ENCODE measurements at regions not wholly inside any gene's neighbourhood (a gene's known extent, or its start where the extent isn't known, plus 50 kb on each side); places are given as distances from the start of the nearest gene placed in this dataset.

GRCh38 chr5:5666369-5666768 lies 243.9 kb downstream of the ICE1 start:
- Histone ChIP-seq H3K27me3 (no peaks in the 10 kb centered on the region), H3K4me1 (peaks cover 0 to 4% (median 0%) of the 10 kb centered on the region in 3 donors), H3K27ac (no peak overlapping the region), H3K36me3 (no peaks in the 10 kb centered on the region), H3K9me3 (no peaks in the 10 kb centered on the region), H3K4me3 (no peak overlapping the region)
- 66 to 74% methylated on average over 5 to 6 of the region's 7 CpGs for WGBS, 2 donors (ENCODE audit: low coverage in 1 of 2)
- TF ChIP-seq EP300 (IDR thresholded peaks at IDR 0.05): no peak
- TF ChIP-seq POLR2AphosphoS5 (IDR thresholded peaks at IDR 0.05): no peak
- TF ChIP-seq POLR2A (IDR thresholded peaks at IDR 0.05): no peak
- TF ChIP-seq CTCF (IDR thresholded peaks at IDR 0.05): no peak
- ATAC-seq: no peak

- Histone ChIP-seq H3K4me3 (no peak overlapping the region), H3K27me3 (no peaks in the 10 kb centered on the region), H3K9me3 (no peaks in the 10 kb centered on the region), H3K4me1 (peaks cover 0 to 4% (median 0%) of the 10 kb centered on the region in 3 donors), H3K36me3 (no peaks in the 10 kb centered on the region), H3K27ac (no peak overlapping the region)
- ATAC-seq: no peak
- WGBS, 2 donors (ENCODE audit: low coverage in 1 of 2): 67 to 71% methylated on average over 1 to 2 of the region's 2 CpGs
- TF ChIP-seq POLR2AphosphoS5 (IDR thresholded peaks at IDR 0.05) (no peak), POLR2A (IDR thresholded peaks at IDR 0.05) (no peak), EP300 (IDR thresholded peaks at IDR 0.05) (no peak), CTCF (IDR thresholded peaks at IDR 0.05) (no peak)
Measured at GRCh38 chr5:5666076-5666365, 243.5 kb downstream of the ICE1 start.

- no peak for ATAC-seq
- Histone ChIP-seq H3K27ac (no peak overlapping the region), H3K36me3 (no peaks in the 10 kb centered on the region), H3K4me1 (peaks cover 0 to 4% (median 0%) of the 10 kb centered on the region in 3 donors), H3K27me3 (no peaks in the 10 kb centered on the region), H3K4me3 (no peak overlapping the region), H3K9me3 (no peaks in the 10 kb centered on the region)
- 80 to 88% methylated on average over 5 to 6 of the region's 13 CpGs for WGBS, 2 donors (ENCODE audit: low coverage in 1 of 2)
- no peak for TF ChIP-seq EP300 (IDR thresholded peaks at IDR 0.05)
Measured at GRCh38 chr5:5665225-5666075, 243.0 kb downstream of the ICE1 start.

- H3K9me3 ChIP-seq: no peaks in the 10 kb centered on the region
- H3K4me3 ChIP-seq: no peak overlapping the region
- peaks cover 0 to 21% (median 0%) of the 10 kb centered on the region in 3 donors for H3K4me1 ChIP-seq
- 57 to 89% methylated on average over 1 to 3 of the region's 3 CpGs for WGBS, 2 donors (ENCODE audit: low coverage in 1 of 2)
- H3K27ac ChIP-seq: peak overlapping the region in 3 of 4 donors; percentile 45 to 77 (median 61)
- H3K36me3 ChIP-seq: no peaks in the 10 kb centered on the region
- TF ChIP-seq EP300 (IDR thresholded peaks at IDR 0.05): no peak
- TF ChIP-seq POLR2AphosphoS5 (IDR thresholded peaks at IDR 0.05): no peak
- no peak for TF ChIP-seq CTCF (IDR thresholded peaks at IDR 0.05)
- TF ChIP-seq POLR2A (IDR thresholded peaks at IDR 0.05): no peak
- no peak for ATAC-seq
- no peaks in the 10 kb centered on the region for H3K27me3 ChIP-seq
Measured at GRCh38 chr5:5658889-5659465, 236.5 kb downstream of the ICE1 start.

- TF ChIP-seq POLR2AphosphoS5 (IDR thresholded peaks at IDR 0.05): peak; percentile 96
- no peak for TF ChIP-seq CTCF (IDR thresholded peaks at IDR 0.05)
- TF ChIP-seq EP300 (IDR thresholded peaks at IDR 0.05): no peak
- no peak for TF ChIP-seq POLR2A (IDR thresholded peaks at IDR 0.05)
- Histone ChIP-seq H3K4me1 (peaks cover 0 to 20% (median 0%) of the 10 kb centered on the region in 3 donors), H3K27ac (peak overlapping the region in 3 of 4 donors; percentile 45 to 77 (median 61)), H3K9me3 (no peaks in the 10 kb centered on the region), H3K27me3 (no peaks in the 10 kb centered on the region), H3K36me3 (no peaks in the 10 kb centered on the region), H3K4me3 (peak overlapping the region; percentile 6 to 29)
- 17 to 22% methylated on average over 4 of the region's 4 CpGs for WGBS, 2 donors (ENCODE audit: low coverage in 1 of 2)
- ATAC-seq: peak; percentile 99
Measured at GRCh38 chr5:5658226-5658625, 235.7 kb downstream of the ICE1 start.

Data from gastroesophageal sphincter (tissue), 4 donors.